Fibroblast of lung (primary cell): ENCODE measurements at regions not wholly inside any gene's neighbourhood (a gene's known extent, or its start where the extent isn't known, plus 50 kb on each side); places are given as distances from the start of the nearest gene placed in this dataset.
A peak's percentile ranks its signal among the peaks of the same experiment; 100 is the strongest.

ENCODE experiments used
- DNase-seq, 2 donors: peaks; one replicate each; pipeline versions ENCODE4 v3.0.0 to v3.0.0-alpha.2; 2010; ENCODE audit warnings: low read depth in 2 of 2
- H2AFZ ChIP-seq: 2 replicates; pipeline ENCODE4 v1.5.1; 2012; ENCODE audit warnings: low read length, control low read depth, inconsistent platforms
- H3K27ac ChIP-seq: 2 replicates; pipeline ENCODE4 v1.5.1; 2011; ENCODE audit warnings: low read length, control low read depth; ENCODE audit not compliant: insufficient read depth
- H3K27me3 ChIP-seq: 2 replicates; pipeline ENCODE4 v1.5.1; 2011; ENCODE audit warnings: mild to moderate bottlenecking, low read length; ENCODE audit not compliant: control insufficient read depth, insufficient read depth
- H3K36me3 ChIP-seq: 2 replicates; pipeline ENCODE4 v1.5.1; 2011; ENCODE audit warnings: low read length; ENCODE audit not compliant: control insufficient read depth, insufficient read depth
- H3K4me1 ChIP-seq: 2 replicates; pipeline ENCODE4 v1.5.1; 2011; ENCODE audit warnings: low read length; ENCODE audit not compliant: control insufficient read depth, insufficient read depth; ENCODE audit errors: extremely low read depth
- H3K4me2 ChIP-seq: 2 replicates; pipeline ENCODE4 v1.5.1; 2011; ENCODE audit warnings: low read length, control low read depth; ENCODE audit not compliant: insufficient read depth; ENCODE audit errors: extremely low read depth
- H3K4me3 ChIP-seq, 4 experiments: fragments of 200-600 bp in 1 of 4; sonication (generic) in 1 of 4; replicated peaks in 1 of 4; 2 replicates each; pipeline ENCODE4 v1.5.1; 2011 to 2016; ENCODE audit warnings: low read length in 4 of 4, low read depth in 3 of 4, mild to moderate bottlenecking in 3 of 4, control low read depth in 2 of 4, inconsistent platforms in 1 of 4, mixed read lengths in 1 of 4; ENCODE audit not compliant: insufficient read depth in 1 of 4; ENCODE audit errors: control extremely low read depth in 1 of 4
- H3K79me2 ChIP-seq: 2 replicates; pipeline ENCODE4 v1.5.1; 2012; ENCODE audit warnings: mild to moderate bottlenecking, low read length, inconsistent platforms; ENCODE audit not compliant: control insufficient read depth, insufficient read depth
- H3K9ac ChIP-seq: 2 replicates; pipeline ENCODE4 v1.5.1; 2011; ENCODE audit warnings: mild to moderate bottlenecking, low read length, control low read depth; ENCODE audit not compliant: insufficient read depth
- H3K9me3 ChIP-seq: 2 replicates; pipeline ENCODE4 v1.5.1; 2012; ENCODE audit warnings: low read depth, low read length; ENCODE audit not compliant: control insufficient read depth, insufficient read depth
- H4K20me1 ChIP-seq: 2 replicates; pipeline ENCODE4 v1.5.1; 2011; ENCODE audit warnings: low read length; ENCODE audit not compliant: control insufficient read depth, insufficient read depth; ENCODE audit errors: extremely low read depth
- EZH2 ChIP-seq: IDR thresholded peaks from 2 replicates; pipeline ENCODE4 v1.5.1; 2012; ENCODE audit warnings: low read length, control low read depth, mild to moderate bottlenecking; ENCODE audit errors: missing control alignments
- TF ChIP-seq, protein P1 (sequence below), 2 donors: IDR thresholded peaks in 1 of 2; conservative IDR thresholded peaks in 1 of 2; 1 replicate in 1 of 2; 2 replicates in 1 of 2; pipeline ENCODE4 v1.5.1; 2011 to 2012; ENCODE audit warnings: low read length in 2 of 2, control low read depth in 1 of 2, inconsistent platforms in 1 of 2, low read depth in 1 of 2, mild to moderate bottlenecking in 1 of 2

GRCh38 chr15:39282663-39283208, 298.1 kb upstream of the THBS1 start:
- H3K9me3 ChIP-seq: no peaks in the 10 kb centered on the region
- no peaks in the 10 kb centered on the region for H3K27me3 ChIP-seq
- no peaks in the 10 kb centered on the region for H3K36me3 ChIP-seq
- peaks cover 33% of the 10 kb centered on the region for H3K4me1 ChIP-seq
- TF ChIP-seq, protein P1, sequence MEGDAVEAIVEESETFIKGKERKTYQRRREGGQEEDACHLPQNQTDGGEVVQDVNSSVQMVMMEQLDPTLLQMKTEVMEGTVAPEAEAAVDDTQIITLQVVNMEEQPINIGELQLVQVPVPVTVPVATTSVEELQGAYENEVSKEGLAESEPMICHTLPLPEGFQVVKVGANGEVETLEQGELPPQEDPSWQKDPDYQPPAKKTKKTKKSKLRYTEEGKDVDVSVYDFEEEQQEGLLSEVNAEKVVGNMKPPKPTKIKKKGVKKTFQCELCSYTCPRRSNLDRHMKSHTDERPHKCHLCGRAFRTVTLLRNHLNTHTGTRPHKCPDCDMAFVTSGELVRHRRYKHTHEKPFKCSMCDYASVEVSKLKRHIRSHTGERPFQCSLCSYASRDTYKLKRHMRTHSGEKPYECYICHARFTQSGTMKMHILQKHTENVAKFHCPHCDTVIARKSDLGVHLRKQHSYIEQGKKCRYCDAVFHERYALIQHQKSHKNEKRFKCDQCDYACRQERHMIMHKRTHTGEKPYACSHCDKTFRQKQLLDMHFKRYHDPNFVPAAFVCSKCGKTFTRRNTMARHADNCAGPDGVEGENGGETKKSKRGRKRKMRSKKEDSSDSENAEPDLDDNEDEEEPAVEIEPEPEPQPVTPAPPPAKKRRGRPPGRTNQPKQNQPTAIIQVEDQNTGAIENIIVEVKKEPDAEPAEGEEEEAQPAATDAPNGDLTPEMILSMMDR (conservative IDR thresholded peaks at IDR 0.05 in 1 of 2, IDR thresholded peaks at IDR 0.05 in 1 of 2; ENCODE audit: low read depth in 1 of 2, low read length in 2 of 2): no peak
- TF ChIP-seq EZH2: no peak
- no peak overlapping the region for H3K9ac ChIP-seq
- no peak overlapping the region for H3K4me3 ChIP-seq
- H3K79me2 ChIP-seq: no peaks in the 10 kb centered on the region
- no peak overlapping the region for H2AFZ ChIP-seq
- H4K20me1 ChIP-seq: no peaks in the 10 kb centered on the region
- H3K27ac ChIP-seq: no peak overlapping the region
- H3K4me2 ChIP-seq: peak overlapping the region; percentile 23
- no peak for DNase-seq

DNA sequence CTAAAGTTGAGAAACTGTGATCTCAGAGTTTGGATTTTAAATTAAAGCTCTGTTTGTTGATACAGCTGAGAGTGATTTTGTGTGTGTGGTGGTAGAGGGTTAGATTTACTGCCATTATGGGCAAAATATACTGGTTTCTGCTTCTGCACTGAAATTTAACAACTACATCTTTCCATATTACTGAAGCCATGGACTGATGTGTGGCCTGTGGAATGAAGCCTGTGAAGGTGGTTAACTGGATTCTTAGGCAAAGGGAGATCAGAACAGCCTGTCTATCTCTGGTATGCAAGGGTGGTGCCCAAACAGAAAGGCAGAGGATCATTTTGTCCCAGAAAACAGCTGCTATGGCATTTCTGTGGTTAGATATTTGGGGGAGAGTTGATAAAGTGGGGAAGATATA, 297.3 kb upstream of the THBS1 start:
- Histone ChIP-seq H2AFZ (no peak overlapping the region), H3K4me1 (peaks cover 36% of the 10 kb centered on the region), H3K4me2 (no peak overlapping the region), H3K79me2 (no peaks in the 10 kb centered on the region), H3K9ac (no peak overlapping the region), H3K9me3 (no peaks in the 10 kb centered on the region), H3K27ac (no peak overlapping the region), H4K20me1 (no peaks in the 10 kb centered on the region), H3K36me3 (no peaks in the 10 kb centered on the region), H3K4me3 (no peak overlapping the region), H3K27me3 (no peaks in the 10 kb centered on the region)
- TF ChIP-seq, protein P1 (conservative IDR thresholded peaks at IDR 0.05 in 1 of 2, IDR thresholded peaks at IDR 0.05 in 1 of 2; ENCODE audit: low read depth in 1 of 2, low read length in 2 of 2): no peak
- no peak for TF ChIP-seq EZH2
- peak; percentile 40 to 65 for DNase-seq

- no peaks in the 10 kb centered on the region for H3K36me3 ChIP-seq
- no peak overlapping the region for H3K9ac ChIP-seq
- no peak overlapping the region for H3K4me3 ChIP-seq
- H3K9me3 ChIP-seq: no peaks in the 10 kb centered on the region
- H2AFZ ChIP-seq: no peak overlapping the region
- no peaks in the 10 kb centered on the region for H4K20me1 ChIP-seq
- H3K4me1 ChIP-seq: peaks cover 29% of the 10 kb centered on the region
- no peak overlapping the region for H3K27ac ChIP-seq
- H3K4me2 ChIP-seq: no peak overlapping the region
- no peaks in the 10 kb centered on the region for H3K27me3 ChIP-seq
- peak in 1 of 2 donors; percentile 88 for DNase-seq
- no peak for TF ChIP-seq EZH2
- TF ChIP-seq, protein P1 (conservative IDR thresholded peaks at IDR 0.05 in 1 of 2, IDR thresholded peaks at IDR 0.05 in 1 of 2; ENCODE audit: low read depth in 1 of 2, low read length in 2 of 2): no peak
- H3K79me2 ChIP-seq: no peaks in the 10 kb centered on the region
These were observed 295.8 kb upstream of the THBS1 start for GRCh38 chr15:39285071-39285470.
